ENCODE measurements at regions not wholly inside any gene's neighbourhood (a gene's known extent, or its start where the extent isn't known, plus 50 kb on each side); places are given as distances from the start of the nearest gene placed in this dataset.

- peak; percentile 28 for DNase-seq (ENCODE audit: low read depth)
Measured at GRCh38 chr13:72166102-72166650, 299.2 kb upstream of the DACH1 start.

- DNase-seq (ENCODE audit: low read depth), result no peak
Measured at GRCh38 chr13:72165276-72165675, 298.3 kb upstream of the DACH1 start.

- DNase-seq (ENCODE audit: low read depth), result no peak
Measured at GRCh38 chr13:72164811-72165210, 297.8 kb upstream of the DACH1 start.

GRCh38 chr13:72163678-72164077, 296.7 kb upstream of the DACH1 start:
- peak; percentile 38 for DNase-seq (ENCODE audit: low read depth)

GRCh38 chr13:72160977-72161376, 294.0 kb upstream of the DACH1 start:
- no peak for DNase-seq (ENCODE audit: low read depth)

- DNase-seq (ENCODE audit: low read depth), result no peak
Measured at GRCh38 chr13:72156760-72157159, 289.8 kb upstream of the DACH1 start.

GRCh38 chr13:72153272-72153671, 286.3 kb upstream of the DACH1 start:
- no peak for DNase-seq (ENCODE audit: low read depth)

- DNase-seq (ENCODE audit: low read depth), result peak; percentile 24
Measured at GRCh38 chr13:72151241-72151640, 284.2 kb upstream of the DACH1 start.

GRCh38 chr13:72150502-72150901, 283.5 kb upstream of the DACH1 start:
- no peak for DNase-seq (ENCODE audit: low read depth)

- DNase-seq (ENCODE audit: low read depth), result no peak
Measured at GRCh38 chr13:72149701-72150100, 282.7 kb upstream of the DACH1 start.

- DNase-seq (ENCODE audit: low read depth), result no peak
Measured at GRCh38 chr13:72146816-72147215, 279.8 kb upstream of the DACH1 start.

- no peak for DNase-seq (ENCODE audit: low read depth)
Measured at GRCh38 chr13:72145383-72145782, 278.4 kb upstream of the DACH1 start.

- DNase-seq (ENCODE audit: low read depth), result no peak
Measured at GRCh38 chr13:72144636-72145035, 277.6 kb upstream of the DACH1 start.

- DNase-seq (ENCODE audit: low read depth), result peak; percentile 10
Measured at GRCh38 chr13:72141855-72142519, 275.0 kb upstream of the DACH1 start.

- DNase-seq (ENCODE audit: low read depth), result no peak
Measured at GRCh38 chr13:72139192-72139591, 272.2 kb upstream of the DACH1 start.

- DNase-seq (ENCODE audit: low read depth), result no peak
Measured at GRCh38 chr13:72132075-72132474, 265.1 kb upstream of the DACH1 start.

GRCh38 chr13:72129117-72129516, 262.1 kb upstream of the DACH1 start:
- no peak for DNase-seq (ENCODE audit: low read depth)

GRCh38 chr13:72127031-72127430, 260.0 kb upstream of the DACH1 start:
- DNase-seq (ENCODE audit: low read depth), result no peak

- DNase-seq (ENCODE audit: low read depth), result no peak
Measured at GRCh38 chr13:72126424-72126823, 259.4 kb upstream of the DACH1 start.

- peak; percentile 1 for DNase-seq (ENCODE audit: low read depth)
Measured at GRCh38 chr13:72125561-72125960, 258.6 kb upstream of the DACH1 start.

GRCh38 chr13:72122661-72123255, 255.8 kb upstream of the DACH1 start:
- DNase-seq (ENCODE audit: low read depth), result no peak

GRCh38 chr13:72121466-72121865, 254.5 kb upstream of the DACH1 start:
- DNase-seq (ENCODE audit: low read depth), result no peak

- DNase-seq (ENCODE audit: low read depth), result no peak
Measured at GRCh38 chr13:72120632-72121031, 253.6 kb upstream of the DACH1 start.

- no peak for DNase-seq (ENCODE audit: low read depth)
Measured at GRCh38 chr13:72113931-72114330, 246.9 kb upstream of the DACH1 start.
